Coronary artery (tissue), 2 donors: ENCODE measurements at regions not wholly inside any gene's neighbourhood (a gene's known extent, or its start where the extent isn't known, plus 50 kb on each side); places are given as distances from the start of the nearest gene placed in this dataset.

ENCODE experiments used
- DNase-seq: peaks from one replicate; pipeline ENCODE4 v3.0.0-alpha.2; 2017; ENCODE audit warnings: low spot score
- H3K27ac ChIP-seq, 2 donors: fragments of 200-600 bp; sonication (generic); one replicate each; pipeline ENCODE4 v1.5.1; 2016 to 2019
- H3K4me3 ChIP-seq: fragments of 200-600 bp; sonication (generic); 2 replicates; pipeline ENCODE4 v1.5.1; 2016; ENCODE audit warnings: mild to moderate bottlenecking, moderate library complexity
- CTCF ChIP-seq: fragments of 200-600 bp; sonication (generic); IDR thresholded peaks from one replicate; pipeline ENCODE4 v1.5.1; 2019; ENCODE audit warnings: antibody characterized with exemption

GRCh38 chr2:104570259-104570658, 283.7 kb upstream of the POU3F3 start:
- Histone ChIP-seq H3K27ac (no peak overlapping the region), H3K4me3 (no peak overlapping the region)
- no peak for TF ChIP-seq CTCF
- DNase-seq: no peak

GRCh38 chr2:104572834-104573233, 281.1 kb upstream of the POU3F3 start:
- no peak for DNase-seq
- no peak for TF ChIP-seq CTCF
- no peak overlapping the region for H3K27ac ChIP-seq
- no peak overlapping the region for H3K4me3 ChIP-seq

- no peak for DNase-seq
- Histone ChIP-seq H3K4me3 (no peak overlapping the region), H3K27ac (no peak overlapping the region)
- TF ChIP-seq CTCF: no peak
These were observed 279.5 kb upstream of the POU3F3 start for GRCh38 chr2:104574367-104574766.

GRCh38 chr2:104577143-104577542, 276.8 kb upstream of the POU3F3 start:
- H3K27ac ChIP-seq: no peak overlapping the region
- H3K4me3 ChIP-seq: no peak overlapping the region
- TF ChIP-seq CTCF: no peak
- no peak for DNase-seq

- TF ChIP-seq CTCF: no peak
- no peak overlapping the region for H3K27ac ChIP-seq
- H3K4me3 ChIP-seq: no peak overlapping the region
- DNase-seq: no peak
These were observed 271.4 kb upstream of the POU3F3 start for GRCh38 chr2:104582471-104582870.

- DNase-seq: no peak
- Histone ChIP-seq H3K4me3 (no peak overlapping the region), H3K27ac (no peak overlapping the region)
- TF ChIP-seq CTCF: no peak
These were observed 270.1 kb upstream of the POU3F3 start for GRCh38 chr2:104583811-104584210.

GRCh38 chr2:104584393-104584792, 269.5 kb upstream of the POU3F3 start:
- no peak overlapping the region for H3K4me3 ChIP-seq
- no peak for TF ChIP-seq CTCF
- no peak overlapping the region for H3K27ac ChIP-seq
- no peak for DNase-seq
